NCI-H187 (cell line): ENCODE measurements at regions not wholly inside any gene's neighbourhood (a gene's known extent, or its start where the extent isn't known, plus 50 kb on each side); places are given as distances from the start of the nearest gene placed in this dataset.

Experiments
- DNase-seq, 2 experiments: peaks; one replicate each; lab custom pipeline; 2025; lab: John Stamatoyannopoulos, UW

DNA sequence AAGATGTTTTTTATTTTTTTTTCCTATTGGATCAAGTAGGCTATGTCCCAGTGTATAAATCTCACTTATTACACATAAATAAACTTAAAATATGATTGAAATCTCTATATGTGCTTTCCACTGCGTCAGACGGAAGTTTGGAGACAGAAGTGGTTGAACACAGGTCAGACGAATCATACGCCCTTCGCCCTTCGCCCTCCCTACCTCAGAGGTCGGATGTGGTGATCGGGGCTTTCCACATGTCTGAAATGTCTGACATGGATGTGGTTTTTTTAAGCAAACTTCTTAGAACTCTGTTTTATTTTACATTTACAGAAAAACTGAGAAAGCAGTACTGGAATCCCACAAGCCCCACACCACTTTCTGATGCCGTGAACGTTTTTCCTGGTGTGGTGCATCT is 344.4 kb downstream of the THBS2 start:
- no peak for DNase-seq

DNA sequence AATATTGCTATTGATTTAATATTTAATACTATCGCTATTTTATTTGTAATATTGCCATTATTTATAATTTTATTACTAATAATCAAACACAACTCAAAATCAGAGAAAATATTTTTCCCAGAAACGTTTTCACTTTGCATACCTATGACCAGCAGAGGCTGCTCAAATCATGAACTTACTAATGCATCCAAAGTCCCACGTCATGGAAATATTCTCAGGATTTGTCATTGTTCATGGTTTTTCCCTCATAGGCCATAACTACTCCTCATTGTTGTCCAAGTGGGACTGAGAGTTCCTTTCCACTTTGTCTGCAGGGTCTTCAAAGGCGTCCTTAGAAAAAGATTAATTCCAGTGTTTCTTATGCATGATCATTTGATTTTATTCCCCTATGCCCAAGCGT is 344.8 kb downstream of the THBS2 start:
- no peak for DNase-seq

DNA sequence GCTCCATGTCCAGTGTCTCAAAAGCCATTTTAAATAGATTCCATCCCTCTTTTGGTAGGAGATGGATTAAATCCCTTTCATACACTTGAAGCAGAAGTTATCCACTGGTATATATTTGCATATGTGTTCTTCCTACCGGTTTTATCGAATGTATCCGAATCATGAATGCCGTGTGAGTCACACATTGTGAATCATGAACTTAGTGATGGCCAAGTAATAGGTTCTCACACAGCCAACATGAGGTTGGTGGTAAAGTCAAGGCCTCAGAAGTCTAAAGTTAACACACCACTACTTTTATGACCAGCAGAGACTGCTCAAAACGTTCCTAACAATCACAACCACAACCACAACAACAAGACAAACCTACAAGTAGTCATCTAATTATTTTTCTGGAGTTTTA is 345.5 kb downstream of the THBS2 start:
- DNase-seq = no peak

DNA sequence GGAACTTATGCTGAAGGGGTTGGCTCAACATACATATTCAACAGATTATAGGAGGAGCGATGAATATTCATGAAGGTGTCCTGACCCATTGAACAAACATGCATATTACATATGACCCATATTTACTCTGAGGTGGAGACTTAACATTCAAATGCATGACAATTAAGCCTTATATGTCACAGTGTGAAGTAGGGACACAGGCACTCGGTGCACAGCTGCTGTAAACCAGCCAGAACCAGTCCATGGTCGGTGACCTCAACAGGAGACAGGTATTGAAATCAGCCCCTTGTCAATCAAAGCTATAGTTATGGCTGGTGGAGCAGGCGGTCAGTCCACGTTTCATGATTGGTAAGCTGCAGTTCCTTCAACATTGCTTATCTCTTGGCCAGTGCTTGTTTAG is 347.3 kb downstream of the THBS2 start:
- DNase-seq = no peak

DNA sequence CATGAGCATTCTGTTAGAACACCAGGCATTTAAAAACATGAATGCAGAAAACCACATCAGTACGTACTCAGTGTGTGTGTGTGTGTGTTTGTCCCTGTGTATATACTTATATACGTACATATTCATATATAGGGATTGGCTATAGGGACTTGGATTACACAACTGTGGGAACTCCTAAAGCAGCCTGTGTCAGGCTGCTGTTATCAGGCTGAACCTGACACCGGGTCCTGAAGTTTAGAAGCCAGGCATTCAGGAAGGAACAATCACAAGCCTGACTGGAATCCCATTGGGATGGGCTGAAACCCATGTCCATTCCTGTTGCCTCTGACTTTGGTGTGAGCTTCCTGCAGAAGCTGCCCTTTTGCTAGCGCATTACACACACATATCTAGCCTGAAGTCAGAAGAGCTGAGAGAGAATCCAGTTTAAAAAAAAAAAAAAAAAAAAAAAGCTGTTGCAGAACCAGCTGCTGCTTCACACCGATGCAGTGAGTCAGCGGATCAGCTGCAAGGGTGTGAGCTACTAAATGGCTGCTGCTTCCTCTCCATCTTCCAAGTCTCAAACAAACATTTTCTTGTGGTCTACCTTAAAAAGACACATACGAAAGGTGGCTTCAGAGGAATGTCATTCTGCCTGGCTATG is 348.1 kb downstream of the THBS2 start:
- no peak for DNase-seq

DNA sequence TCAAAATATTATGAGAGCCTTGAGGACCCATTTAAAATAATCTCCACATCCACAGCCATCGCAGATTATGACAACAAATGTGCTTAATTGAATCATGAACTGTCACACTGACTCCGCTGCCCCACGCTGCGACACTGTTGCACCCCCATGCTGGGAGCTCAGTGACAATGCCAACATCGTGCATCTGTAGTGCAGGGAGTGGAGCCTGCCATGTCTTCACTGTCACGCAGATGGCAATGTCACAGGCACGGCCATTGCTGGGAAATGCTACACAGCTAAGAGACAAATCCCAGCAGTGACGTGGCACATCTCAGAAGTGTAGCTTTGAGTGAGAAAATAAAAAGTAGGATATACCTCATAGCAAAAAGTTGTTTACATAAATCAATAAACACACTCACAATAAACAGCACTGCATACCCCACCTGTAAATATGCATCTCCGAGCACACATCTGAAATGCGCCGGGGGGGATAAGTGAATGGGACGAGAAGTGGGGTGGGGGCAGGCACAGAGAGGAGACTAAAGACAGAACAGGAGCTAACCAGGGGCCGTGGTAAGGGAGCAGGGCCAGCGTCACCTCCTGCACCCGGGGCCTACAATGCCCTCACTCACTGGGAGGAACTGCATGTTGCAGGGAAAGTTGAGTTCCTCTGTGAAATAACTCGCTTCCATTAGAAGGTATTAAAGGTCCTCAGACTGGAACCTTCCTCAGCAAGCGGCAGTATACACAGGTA is 349.9 kb downstream of the THBS2 start:
- DNase-seq = no peak

DNA sequence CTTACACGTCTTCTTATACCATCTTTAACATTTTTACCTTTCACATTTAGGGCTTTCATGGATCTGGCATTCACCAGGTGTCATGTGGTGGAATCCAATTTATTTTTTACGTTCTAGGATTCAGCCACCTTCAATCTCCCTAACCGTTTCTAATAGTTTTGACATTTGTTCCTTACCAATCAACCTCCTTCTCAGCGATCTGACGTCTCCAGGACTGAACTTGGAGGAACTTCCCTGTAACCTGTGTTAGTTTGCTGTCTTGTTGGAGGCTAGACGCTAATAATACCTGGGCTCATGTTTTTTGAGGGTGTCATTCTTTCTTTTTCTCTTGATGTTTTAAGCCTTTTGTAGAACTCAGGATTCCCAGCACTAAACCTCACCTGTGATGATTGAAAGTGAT is 351.6 kb downstream of the THBS2 start:
- no peak for DNase-seq

DNA sequence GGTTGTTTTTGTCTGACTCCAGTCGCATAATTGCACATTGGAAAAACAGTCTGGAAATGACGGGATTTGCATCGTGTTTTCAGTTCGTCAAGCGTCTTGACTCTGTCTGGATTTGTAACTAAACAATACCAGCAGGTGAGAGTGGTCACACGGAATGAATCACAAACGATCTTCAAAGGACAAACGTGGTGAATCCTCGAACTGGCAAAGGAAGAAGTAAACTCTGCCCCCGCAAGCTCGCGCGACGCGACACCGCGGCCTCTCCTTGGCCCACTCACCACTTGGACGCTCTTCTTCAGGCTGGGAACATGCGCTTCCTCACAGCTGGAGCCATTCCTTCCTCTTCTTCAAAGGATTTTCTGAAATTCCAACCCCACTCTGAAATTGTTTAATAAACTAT is 352.6 kb downstream of the THBS2 start:
- DNase-seq = no peak

DNA sequence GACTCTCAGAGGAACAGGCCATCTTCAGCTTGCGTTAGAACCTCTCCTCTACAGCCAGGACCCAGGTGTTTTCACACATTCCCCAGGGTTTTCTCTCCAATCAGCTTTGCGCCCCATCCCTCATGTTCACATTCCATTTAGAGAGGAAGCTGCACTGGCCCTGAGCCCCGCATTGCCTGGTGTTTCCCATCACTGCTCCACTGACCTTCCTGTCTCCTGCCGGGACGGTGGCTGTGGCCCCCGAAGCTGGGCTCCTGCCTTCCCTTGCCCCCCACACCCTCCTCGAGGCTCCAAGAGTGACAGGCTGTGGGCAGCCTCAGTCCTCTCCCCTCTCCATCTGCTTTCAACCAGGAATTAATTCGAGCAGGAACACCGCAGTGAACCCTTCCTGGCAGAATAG is 357.3 kb downstream of the THBS2 start:
- DNase-seq = no peak

DNA sequence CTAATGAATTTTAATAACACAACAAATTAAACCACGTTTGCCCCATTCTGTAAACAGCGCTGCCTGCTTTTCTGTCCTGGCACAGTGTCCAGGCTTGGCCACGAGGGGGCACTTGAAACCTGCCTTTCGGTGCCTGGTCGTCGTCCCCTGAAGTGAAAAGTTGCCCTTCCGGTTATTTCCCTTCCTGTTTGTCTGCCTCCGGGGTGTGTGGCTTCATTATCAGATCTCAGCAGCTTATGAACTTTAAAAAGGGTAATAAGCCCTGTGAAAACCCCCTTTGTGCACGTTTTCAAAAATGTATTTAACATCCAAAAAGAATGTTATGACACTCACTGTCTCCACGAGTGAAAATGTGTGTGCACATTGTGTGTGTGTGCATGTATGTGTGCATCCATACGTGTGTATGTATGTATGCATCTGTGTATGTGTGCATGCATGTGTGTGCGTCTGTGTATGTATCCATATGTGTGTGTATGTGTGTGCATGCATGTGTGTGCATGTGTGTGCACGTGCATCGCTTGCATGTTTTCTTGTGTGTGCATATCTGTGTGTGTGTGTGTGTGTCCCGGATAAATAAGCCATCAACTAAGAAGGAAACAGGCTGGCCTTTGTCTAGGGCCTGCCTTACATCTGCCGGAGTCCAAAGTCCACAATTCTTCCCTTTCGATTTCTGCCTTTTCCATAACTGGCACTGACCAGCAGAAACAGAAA is 358.4 kb downstream of the THBS2 start:
- DNase-seq = peak in 1 of 2 experiments; percentile 39

DNA sequence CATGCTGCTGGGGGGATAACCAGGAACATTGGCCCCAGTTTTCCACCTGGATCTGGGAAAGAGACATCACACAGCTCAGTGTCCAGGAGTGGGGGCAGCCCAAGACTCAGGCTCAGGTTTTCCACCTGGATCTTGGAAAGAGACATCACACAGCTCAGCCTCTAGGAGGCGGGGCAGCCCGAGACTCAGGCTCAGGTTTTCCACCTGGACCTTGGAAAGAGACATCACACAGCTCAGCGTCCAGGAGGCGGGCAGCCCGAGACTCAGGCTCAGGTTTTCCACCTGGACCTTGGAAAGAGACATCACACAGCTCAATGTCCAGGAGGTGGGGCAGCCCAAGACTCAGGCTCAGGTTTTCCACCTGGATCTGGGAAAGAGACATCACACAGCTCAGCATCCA is 361.6 kb downstream of the THBS2 start:
- DNase-seq = no peak

DNA sequence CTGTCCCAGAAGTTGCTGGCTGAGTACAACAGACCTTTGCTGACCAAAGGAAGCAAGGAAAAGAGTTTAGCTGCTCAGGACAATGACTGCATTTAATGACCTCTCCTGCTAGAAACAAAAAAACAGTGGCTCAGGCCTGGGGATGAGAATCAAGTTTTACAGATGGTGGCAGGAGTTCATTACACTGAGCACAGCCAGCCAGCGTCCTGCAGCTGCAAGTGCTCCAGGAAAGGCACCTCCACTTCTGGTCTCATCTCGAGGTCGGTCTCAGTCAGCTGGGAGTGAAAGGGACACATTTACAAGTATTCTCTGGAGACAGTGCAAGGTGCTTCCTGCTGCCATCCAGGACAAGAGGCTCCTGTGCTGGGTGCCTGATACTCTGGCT is 362.7 kb downstream of the THBS2 start:
- DNase-seq = no peak

DNA sequence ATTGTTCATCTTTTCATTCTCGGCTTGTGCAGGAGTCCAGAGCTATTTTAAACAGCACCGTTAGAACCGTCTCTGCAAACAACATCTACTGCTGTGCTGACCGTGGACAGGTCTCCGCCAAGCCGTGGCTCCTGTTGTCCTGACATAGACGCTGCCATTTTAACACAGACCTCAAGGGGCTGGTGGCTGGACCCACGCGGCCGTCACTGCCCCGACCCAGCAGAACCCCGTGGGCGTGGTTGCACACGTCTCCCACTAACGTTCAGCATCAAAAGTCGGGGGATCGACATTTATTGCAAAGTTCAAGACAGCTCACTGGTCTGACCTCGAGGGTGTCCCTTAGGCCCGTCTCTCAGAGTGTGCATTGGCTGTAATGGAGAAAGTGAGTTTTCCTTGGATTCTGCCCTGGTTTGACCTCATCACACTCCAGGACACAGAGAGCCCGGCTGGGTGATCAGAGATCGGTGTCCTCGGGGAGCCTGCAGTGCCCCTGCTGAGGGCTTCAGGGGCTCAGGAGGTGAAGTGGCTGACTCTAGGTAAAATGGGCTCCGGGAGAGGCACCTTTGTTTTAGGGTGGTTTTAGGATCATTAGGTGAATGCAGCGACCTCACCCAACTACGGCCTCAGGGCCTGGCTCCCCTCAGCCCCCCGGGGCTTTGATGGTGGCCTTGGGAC is 363.2 kb downstream of the THBS2 start:
- no peak for DNase-seq

DNA sequence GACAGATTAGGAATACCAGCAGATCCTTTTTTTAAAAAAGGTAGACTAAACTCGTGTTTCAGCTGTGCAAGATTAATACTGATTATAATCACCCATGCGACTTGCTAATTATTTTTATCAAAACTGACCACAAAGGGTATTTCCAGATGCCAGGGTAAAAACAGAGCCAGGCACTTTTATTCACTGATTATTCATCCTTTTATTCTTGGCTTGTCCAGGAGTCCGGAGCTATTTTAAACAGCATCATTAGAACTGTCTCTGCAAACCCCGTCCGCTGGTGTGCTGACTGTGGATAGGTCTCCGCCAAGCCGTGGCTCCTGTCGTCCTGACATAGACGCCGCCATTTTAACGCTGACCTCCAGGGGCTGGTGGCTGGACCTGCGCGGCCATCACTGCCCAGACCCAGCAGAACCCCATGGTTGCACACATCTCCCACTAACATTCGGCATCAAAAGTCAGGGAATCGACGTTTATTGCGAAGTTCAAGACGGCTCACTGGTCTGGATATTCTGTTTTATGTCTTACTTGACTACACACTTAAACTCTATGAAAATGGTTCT is 364.8 kb downstream of the THBS2 start:
- no peak for DNase-seq

DNA sequence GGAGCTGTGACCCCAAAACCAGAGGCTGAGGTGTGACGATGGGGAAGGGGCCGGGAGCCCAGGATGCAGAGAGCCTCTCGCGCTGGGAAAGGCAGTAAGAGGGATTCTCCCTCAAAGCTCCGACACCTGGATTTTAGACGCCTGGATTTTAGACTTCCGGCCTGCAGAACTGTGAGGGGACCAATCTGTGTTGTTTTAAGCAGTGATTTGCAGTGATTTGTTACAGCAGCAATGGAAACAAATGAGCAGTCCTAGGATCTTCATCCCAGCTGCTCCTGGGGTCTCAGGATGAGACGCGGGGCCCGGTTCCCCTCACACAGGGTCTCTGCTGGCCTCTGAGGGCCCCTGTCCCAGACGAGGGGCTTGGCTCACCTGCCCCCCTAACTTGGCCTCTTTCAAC is 365.5 kb downstream of the THBS2 start:
- DNase-seq = no peak

DNA sequence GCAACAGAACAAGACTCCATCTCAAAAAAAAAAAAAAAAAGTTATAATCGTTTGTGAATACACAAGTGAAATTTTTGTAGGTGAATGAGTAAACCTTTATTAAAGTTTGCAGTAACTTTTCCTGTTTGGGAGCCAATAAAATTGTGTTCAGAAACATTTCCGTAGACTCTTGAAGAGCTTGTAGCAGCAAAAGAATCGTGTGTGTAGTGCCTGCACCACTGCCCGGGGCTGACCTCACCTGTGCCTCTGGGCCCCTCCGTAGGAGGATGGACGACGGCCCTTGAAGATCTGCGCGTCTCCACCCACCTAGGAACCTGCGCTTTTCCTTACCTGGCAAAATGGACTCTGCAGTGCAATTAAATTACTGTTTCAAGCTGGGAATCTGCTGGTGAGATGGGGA is 366.0 kb downstream of the THBS2 start:
- no peak for DNase-seq

DNA sequence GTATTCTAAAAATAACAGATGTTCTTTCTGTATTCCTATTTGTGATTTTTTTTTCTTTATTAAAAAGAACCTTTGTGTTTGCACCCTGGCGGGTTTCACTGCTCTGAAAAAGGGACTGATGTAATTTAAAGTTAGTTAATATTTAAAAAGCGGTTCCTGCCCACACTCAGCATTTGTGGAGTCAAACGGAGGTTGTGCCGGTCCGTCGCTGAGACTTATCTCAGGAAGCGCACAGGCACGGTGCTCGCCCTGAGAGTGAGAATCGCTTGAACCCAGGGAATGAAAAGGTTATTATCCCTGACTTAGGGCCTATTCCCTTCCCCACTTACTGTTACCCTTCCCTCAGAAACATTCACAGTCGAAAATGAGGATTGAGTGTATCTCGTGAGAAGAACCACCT is 366.7 kb downstream of the THBS2 start:
- no peak for DNase-seq

DNA sequence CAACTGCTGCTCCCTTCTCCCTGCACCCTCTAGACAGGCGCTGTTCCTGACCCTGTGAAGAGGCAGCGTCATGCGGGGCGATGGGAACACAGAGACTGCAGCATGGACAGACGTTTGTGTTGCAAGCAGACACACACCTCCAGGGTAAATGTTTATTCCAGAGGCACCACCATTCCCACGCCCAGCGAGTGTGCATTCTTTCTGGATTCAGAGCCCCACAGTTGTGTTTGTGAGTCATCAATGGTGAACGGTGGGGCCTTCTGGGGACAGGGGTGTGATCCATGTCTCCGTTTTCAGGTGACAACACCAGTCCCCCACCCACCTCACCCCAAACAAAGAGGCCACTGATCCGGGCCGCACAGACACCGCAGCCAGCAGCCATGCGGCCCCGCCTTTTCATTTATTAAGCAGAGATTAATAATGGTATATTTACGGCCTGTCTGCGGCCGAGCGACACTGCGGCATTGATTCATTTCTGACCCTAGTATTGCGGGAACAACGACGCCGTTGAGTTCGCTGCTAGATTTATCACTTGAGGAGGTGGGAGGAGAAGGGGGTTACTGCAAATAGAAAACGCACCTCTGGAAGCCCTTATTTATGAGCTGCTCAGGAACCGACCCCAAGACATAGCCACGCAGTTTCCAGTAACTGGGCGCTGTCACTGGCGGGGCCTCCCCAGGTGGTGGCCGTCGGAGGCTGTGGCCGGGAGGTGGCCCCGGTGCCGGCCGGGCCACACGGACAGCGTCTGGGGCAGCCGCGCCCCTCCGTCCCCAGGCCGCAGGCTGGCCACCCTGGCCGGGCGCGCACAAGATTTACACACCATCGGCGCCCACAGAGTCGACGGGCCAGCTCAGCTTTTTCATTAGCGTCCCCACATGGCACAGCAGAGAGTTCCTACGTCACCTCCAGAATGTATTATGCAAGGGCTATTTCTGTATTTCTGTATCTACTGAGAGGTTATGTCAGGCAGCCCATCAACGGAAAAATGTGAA is 367.6 kb downstream of the THBS2 start:
- no peak for DNase-seq

DNA sequence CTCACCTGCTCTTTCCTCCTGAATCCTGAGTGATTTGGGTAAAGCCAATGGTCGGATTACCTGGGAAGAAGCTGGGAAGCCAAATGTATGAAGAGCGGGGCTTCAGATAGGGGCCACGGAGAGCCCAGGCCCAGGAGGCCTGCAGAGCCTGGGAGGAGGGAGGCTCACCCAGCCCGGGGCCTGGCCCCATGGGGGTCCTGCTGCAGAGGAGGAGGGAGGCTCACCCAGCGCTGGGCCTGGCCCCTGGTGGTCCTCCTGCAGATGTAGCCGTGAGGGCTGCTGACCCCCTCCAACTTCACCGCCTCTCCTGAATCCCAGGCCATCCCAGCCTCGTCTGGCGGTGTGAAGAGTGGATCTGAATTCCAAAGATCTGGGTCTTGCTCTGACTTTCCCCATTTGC is 368.4 kb downstream of the THBS2 start:
- no peak for DNase-seq

DNA sequence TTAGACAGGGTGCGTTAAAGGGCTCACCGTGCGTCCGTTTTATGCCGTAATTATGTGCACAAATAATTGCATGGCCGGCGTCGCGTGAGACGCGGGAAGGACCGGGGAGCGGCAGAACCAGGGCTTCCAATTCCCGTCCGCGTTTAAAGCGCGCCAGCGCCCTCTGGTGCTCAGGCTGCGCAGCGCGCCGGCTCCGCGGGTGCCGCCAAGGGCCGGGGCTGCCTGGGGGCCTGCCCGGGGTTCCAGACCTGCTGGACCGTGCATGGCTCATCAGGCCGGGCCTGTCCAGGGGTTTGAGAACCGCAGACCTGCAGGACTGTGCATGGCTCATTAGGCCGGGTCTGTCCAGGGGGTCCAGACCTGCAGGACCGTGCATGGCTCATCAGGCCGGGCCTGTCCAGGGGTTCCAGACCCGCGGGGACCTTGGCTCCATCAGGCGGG is 369.0 kb downstream of the THBS2 start:
- peak; percentile 8 to 36 for DNase-seq

DNA sequence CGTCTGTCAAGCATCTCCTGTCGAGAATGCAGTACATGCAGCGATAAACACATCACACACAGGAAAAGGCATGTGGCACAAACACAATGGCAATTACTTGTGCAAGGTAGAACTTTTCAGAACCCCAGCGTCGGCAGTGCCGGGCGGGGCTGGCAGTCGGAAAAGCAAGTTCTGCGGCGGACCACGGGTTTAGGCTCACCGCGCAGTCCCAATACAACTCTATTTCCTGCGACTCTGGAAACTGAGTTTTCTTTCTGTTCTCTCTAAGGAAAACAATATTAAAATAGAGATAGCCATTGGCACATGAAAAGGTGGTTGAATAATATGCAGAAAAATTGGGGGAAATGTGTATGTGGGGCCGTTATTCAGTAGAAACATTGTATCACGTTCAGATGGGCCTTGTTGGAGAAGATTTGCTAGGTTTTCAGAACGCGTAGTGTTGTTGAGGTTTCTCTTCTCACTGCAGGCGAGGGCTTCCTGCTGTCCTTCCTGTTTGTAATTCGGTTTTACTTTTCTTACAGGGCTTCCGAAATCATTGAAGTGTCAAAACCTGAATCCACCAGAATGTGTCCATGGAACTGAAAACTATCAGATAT is 369.5 kb downstream of the THBS2 start:
- DNase-seq = no peak
